ENCODE measurements at regions not wholly inside any gene's neighbourhood (a gene's known extent, or its start where the extent isn't known, plus 50 kb on each side); places are given as distances from the start of the nearest gene placed in this dataset.

DNA sequence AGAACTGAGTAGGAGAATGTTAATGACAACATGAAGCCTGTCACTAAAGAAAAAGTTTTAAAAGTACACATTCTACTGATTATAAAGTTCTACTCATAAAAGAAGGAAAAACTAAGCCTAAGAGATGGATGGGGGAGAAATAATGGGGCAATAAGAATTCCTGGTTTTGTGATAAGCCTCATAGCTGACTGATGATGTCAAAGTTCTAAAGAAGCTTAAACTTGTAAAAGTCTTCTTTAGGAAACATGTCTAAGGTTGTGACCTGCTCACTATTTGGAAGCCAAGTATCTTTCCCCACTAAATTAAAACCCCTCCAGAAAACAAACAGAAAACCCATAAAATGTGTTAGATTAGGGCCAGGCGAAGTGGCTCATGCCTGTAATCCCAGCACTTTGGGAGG is 232.9 kb upstream of the GIMD1 start:
- no peak for TF ChIP-seq POLR2AphosphoS5 (IDR thresholded peaks at IDR 0.05; ENCODE audit: borderline replicate concordance, low read depth, low read length)
- no peak for TF ChIP-seq EZH2 (IDR thresholded peaks at IDR 0.05)
- no peak for TF ChIP-seq FOXP2 (optimal IDR thresholded peaks at IDR 0.05; ENCODE audit: control extremely low read depth, extremely low read length, insufficient read depth)

All from SK-N-MC (cell line).